Neural cell (in vitro differentiated cells): ENCODE measurements at regions not wholly inside any gene's neighbourhood (a gene's known extent, or its start where the extent isn't known, plus 50 kb on each side); places are given as distances from the start of the nearest gene placed in this dataset.

Source experiments
- H2AFZ ChIP-seq: fragments of 200-600, 300-800 bp; sonication (generic), shearing (Covaris generic); 2 replicates; pipeline ENCODE4 v1.6.0; 2014; ENCODE audit warnings: low read depth, mild to moderate bottlenecking, antibody characterized with exemption, low read length, moderate library complexity
- H3F3A ChIP-seq: fragments of 200-600 bp; shearing (Covaris generic); 2 replicates; pipeline ENCODE4 v1.6.1; 2016; ENCODE audit warnings: mild to moderate bottlenecking, moderate library complexity, mixed read lengths, antibody characterized with exemption, low read length; ENCODE audit not compliant: insufficient read depth, poor library complexity, severe bottlenecking
- H3K27ac ChIP-seq: fragments of 200-600, 300-800 bp; sonication (generic), shearing (Covaris generic); 2 replicates; pipeline ENCODE4 v1.5.1; 2014; ENCODE audit warnings: mild to moderate bottlenecking, low read length, moderate library complexity
- H3K27me3 ChIP-seq: fragments of 300-800, 200-600 bp; sonication (generic), shearing (Covaris generic); 2 replicates; pipeline ENCODE4 v1.6.0; 2014; ENCODE audit warnings: mild to moderate bottlenecking, low read depth, low read length, moderate library complexity; ENCODE audit not compliant: insufficient read depth
- H3K36me3 ChIP-seq: fragments of 300-800, 200-600 bp; sonication (generic), shearing (Covaris generic); 2 replicates; pipeline ENCODE4 v1.5.1; 2014; ENCODE audit warnings: mild to moderate bottlenecking, antibody characterized with exemption, low read length, moderate library complexity; ENCODE audit not compliant: insufficient read depth
- H3K4me2 ChIP-seq: fragments of 300-800, 200-600 bp; sonication (generic), shearing (Covaris generic); 2 replicates; pipeline ENCODE4 v1.6.0; 2014; ENCODE audit warnings: mild to moderate bottlenecking, low read length
- H3K4me3 ChIP-seq: fragments of 300-800, 200-600 bp; sonication (generic), shearing (Covaris generic); 2 replicates; pipeline ENCODE4 v1.5.1; 2014; ENCODE audit warnings: mild to moderate bottlenecking, low read length, moderate library complexity
- H3K79me2 ChIP-seq: fragments of 200-600 bp; shearing (Covaris generic); replicated peaks from 2 replicates; pipeline ENCODE4 v1.6.0; 2014; ENCODE audit warnings: mild to moderate bottlenecking, low read length, moderate library complexity; ENCODE audit not compliant: insufficient read depth
- H3K9ac ChIP-seq: fragments of 300-800, 200-600 bp; sonication (generic), shearing (Covaris generic); 2 replicates; pipeline ENCODE4 v1.6.1; 2016; ENCODE audit warnings: mild to moderate bottlenecking, low read length, mixed read lengths
- H3K9me2 ChIP-seq: fragments of 200-600 bp; shearing (Covaris generic); 2 replicates; pipeline ENCODE4 v1.6.1; 2016; ENCODE audit warnings: mild to moderate bottlenecking, low read length, mixed read lengths; ENCODE audit not compliant: insufficient read depth
- H3K9me3 ChIP-seq: fragments of 200-600, 300-800 bp; sonication (generic), shearing (Covaris generic); 2 replicates; pipeline ENCODE4 v1.6.1; 2016; ENCODE audit warnings: mild to moderate bottlenecking, mixed run types, low read length, moderate library complexity, mixed read lengths
- H4K20me1 ChIP-seq: fragments of 200-600 bp; shearing (Covaris generic); 2 replicates; pipeline ENCODE4 v1.6.1; 2016; ENCODE audit warnings: mild to moderate bottlenecking, mixed run types; ENCODE audit not compliant: insufficient read depth
- EP300 ChIP-seq: fragments of 450-650 bp; conservative IDR thresholded peaks from 2 replicates; pipeline ENCODE4 v1.6.1; 2014; ENCODE audit warnings: antibody characterized with exemption, mild to moderate bottlenecking, moderate library complexity; ENCODE audit not compliant: poor library complexity, severe bottlenecking
- EZH2 ChIP-seq: fragments of 200-600, 300-800 bp; shearing (Covaris generic), sonication (generic); IDR thresholded peaks from 2 replicates; pipeline ENCODE4 v1.6.1; 2014; ENCODE audit warnings: antibody characterized with exemption, low read length, borderline replicate concordance, mild to moderate bottlenecking; ENCODE audit not compliant: insufficient read depth, poor library complexity, severe bottlenecking
- MXI1 ChIP-seq: fragments of 450-650 bp; conservative IDR thresholded peaks from 2 replicates; pipeline ENCODE4 v1.6.1; 2014; ENCODE audit warnings: antibody characterized with exemption, mild to moderate bottlenecking; ENCODE audit not compliant: poor library complexity, severe bottlenecking
- POLR2AphosphoS5 ChIP-seq: IDR thresholded peaks from 2 replicates; pipeline ENCODE4 v1.6.1; 2012
- RAD21 ChIP-seq: fragments of 450-650 bp; conservative IDR thresholded peaks from 2 replicates; pipeline ENCODE4 v1.6.1; 2014; ENCODE audit warnings: antibody characterized with exemption, mild to moderate bottlenecking, moderate library complexity
- SMC3 ChIP-seq: fragments of 450-650 bp; conservative IDR thresholded peaks from 2 replicates; pipeline ENCODE4 v1.6.1; 2014; ENCODE audit warnings: antibody characterized with exemption, mild to moderate bottlenecking, moderate library complexity; ENCODE audit not compliant: poor library complexity
- TAF1 ChIP-seq: IDR thresholded peaks from 2 replicates; pipeline ENCODE4 v1.6.1; 2012; ENCODE audit warnings: low read depth
- TF ChIP-seq, protein P1 (sequence below): IDR thresholded peaks from 2 replicates; pipeline ENCODE4 v1.6.1; 2012; ENCODE audit warnings: borderline replicate concordance
- TF ChIP-seq, protein P2 (sequence below): fragments of 450-650 bp; IDR thresholded peaks from 2 replicates; pipeline ENCODE4 v1.5.1; 2014; ENCODE audit warnings: antibody characterized with exemption, mild to moderate bottlenecking, moderate library complexity; ENCODE audit not compliant: poor library complexity, severe bottlenecking

GRCh38 chr10:63822496-63822895 is 301.3 kb downstream of the REEP3 start:
- Histone ChIP-seq H3K27ac (no peak overlapping the region), H3K9me3 (no peaks in the 10 kb centered on the region), H3K9me2 (no peaks in the 10 kb centered on the region), H3F3A (no peaks in the 10 kb centered on the region), H4K20me1 (no peaks in the 10 kb centered on the region), H2AFZ (no peak overlapping the region), H3K36me3 (no peaks in the 10 kb centered on the region), H3K4me2 (no peak overlapping the region), H3K79me2 (no peaks in the 10 kb centered on the region), H3K4me3 (no peak overlapping the region), H3K9ac (no peak overlapping the region), H3K27me3 (no peaks in the 10 kb centered on the region)
- TF ChIP-seq, protein P1, sequence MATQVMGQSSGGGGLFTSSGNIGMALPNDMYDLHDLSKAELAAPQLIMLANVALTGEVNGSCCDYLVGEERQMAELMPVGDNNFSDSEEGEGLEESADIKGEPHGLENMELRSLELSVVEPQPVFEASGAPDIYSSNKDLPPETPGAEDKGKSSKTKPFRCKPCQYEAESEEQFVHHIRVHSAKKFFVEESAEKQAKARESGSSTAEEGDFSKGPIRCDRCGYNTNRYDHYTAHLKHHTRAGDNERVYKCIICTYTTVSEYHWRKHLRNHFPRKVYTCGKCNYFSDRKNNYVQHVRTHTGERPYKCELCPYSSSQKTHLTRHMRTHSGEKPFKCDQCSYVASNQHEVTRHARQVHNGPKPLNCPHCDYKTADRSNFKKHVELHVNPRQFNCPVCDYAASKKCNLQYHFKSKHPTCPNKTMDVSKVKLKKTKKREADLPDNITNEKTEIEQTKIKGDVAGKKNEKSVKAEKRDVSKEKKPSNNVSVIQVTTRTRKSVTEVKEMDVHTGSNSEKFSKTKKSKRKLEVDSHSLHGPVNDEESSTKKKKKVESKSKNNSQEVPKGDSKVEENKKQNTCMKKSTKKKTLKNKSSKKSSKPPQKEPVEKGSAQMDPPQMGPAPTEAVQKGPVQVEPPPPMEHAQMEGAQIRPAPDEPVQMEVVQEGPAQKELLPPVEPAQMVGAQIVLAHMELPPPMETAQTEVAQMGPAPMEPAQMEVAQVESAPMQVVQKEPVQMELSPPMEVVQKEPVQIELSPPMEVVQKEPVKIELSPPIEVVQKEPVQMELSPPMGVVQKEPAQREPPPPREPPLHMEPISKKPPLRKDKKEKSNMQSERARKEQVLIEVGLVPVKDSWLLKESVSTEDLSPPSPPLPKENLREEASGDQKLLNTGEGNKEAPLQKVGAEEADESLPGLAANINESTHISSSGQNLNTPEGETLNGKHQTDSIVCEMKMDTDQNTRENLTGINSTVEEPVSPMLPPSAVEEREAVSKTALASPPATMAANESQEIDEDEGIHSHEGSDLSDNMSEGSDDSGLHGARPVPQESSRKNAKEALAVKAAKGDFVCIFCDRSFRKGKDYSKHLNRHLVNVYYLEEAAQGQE: no peak
- no peak for TF ChIP-seq MXI1
- no peak for TF ChIP-seq EP300
- TF ChIP-seq RAD21: no peak
- no peak for TF ChIP-seq POLR2AphosphoS5
- no peak for TF ChIP-seq EZH2
- TF ChIP-seq SMC3: no peak

- Histone ChIP-seq H3K9me2 (no peaks in the 10 kb centered on the region), H3K79me2 (no peaks in the 10 kb centered on the region), H3K36me3 (no peaks in the 10 kb centered on the region), H3K27me3 (no peaks in the 10 kb centered on the region), H3K4me3 (no peak overlapping the region), H3K4me2 (no peak overlapping the region), H3K9ac (no peak overlapping the region), H3K9me3 (no peaks in the 10 kb centered on the region), H4K20me1 (no peaks in the 10 kb centered on the region), H2AFZ (no peak overlapping the region), H3F3A (no peaks in the 10 kb centered on the region), H3K27ac (no peak overlapping the region)
- TF ChIP-seq SMC3: no peak
- TF ChIP-seq, protein P1: no peak
- TF ChIP-seq EP300: no peak
- no peak for TF ChIP-seq EZH2
- no peak for TF ChIP-seq POLR2AphosphoS5
- TF ChIP-seq, protein P2, sequence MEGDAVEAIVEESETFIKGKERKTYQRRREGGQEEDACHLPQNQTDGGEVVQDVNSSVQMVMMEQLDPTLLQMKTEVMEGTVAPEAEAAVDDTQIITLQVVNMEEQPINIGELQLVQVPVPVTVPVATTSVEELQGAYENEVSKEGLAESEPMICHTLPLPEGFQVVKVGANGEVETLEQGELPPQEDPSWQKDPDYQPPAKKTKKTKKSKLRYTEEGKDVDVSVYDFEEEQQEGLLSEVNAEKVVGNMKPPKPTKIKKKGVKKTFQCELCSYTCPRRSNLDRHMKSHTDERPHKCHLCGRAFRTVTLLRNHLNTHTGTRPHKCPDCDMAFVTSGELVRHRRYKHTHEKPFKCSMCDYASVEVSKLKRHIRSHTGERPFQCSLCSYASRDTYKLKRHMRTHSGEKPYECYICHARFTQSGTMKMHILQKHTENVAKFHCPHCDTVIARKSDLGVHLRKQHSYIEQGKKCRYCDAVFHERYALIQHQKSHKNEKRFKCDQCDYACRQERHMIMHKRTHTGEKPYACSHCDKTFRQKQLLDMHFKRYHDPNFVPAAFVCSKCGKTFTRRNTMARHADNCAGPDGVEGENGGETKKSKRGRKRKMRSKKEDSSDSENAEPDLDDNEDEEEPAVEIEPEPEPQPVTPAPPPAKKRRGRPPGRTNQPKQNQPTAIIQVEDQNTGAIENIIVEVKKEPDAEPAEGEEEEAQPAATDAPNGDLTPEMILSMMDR: no peak
- no peak for TF ChIP-seq MXI1
- no peak for TF ChIP-seq RAD21
- no peak for TF ChIP-seq TAF1
These were observed 303.9 kb downstream of the REEP3 start for GRCh38 chr10:63825111-63825510.
